ENCODE measurements at regions not wholly inside any gene's neighbourhood (a gene's known extent, or its start where the extent isn't known, plus 50 kb on each side); places are given as distances from the start of the nearest gene placed in this dataset.

DNA sequence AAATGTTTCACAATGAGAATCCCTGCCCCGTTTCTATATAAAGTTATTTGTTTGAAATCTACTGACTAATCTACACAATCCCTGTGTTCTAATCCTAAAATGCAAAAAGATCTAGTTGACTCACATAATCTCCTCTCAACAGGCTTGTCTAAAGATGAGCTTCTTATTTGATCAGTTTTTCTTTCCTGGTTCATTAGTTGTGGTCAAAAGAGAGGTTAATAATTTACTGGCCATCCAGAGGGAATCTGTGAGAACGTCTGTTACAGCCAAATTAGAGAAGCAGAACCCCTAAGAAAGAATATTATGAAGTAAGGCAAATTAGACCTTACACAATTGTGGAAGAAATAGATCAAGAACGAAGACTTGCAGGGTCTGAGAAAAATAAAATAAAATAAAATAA, 173.7 kb upstream of the ANO3 start:
- no peak for DNase-seq (ENCODE audit: low read depth)

DNA sequence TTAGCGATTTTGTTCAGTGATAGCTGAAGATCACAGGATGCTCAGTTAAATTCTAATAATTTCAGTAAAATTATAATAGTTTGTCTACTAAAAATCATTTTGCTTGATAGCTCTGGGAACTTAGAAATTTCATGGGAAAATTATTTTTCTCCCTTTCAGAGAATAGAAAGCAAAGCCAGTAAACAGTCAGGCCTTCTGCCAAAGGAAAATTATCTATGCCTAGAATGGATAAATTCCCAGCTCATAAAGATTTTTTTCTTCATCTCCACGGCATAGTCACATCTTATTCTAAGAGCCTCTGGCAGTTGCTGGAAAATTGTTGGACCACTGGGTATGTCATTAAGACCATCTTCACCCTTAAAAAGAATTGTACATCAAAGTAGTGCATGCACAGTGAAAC, 169.6 kb upstream of the ANO3 start:
- DNase-seq (ENCODE audit: low read depth), result no peak

DNA sequence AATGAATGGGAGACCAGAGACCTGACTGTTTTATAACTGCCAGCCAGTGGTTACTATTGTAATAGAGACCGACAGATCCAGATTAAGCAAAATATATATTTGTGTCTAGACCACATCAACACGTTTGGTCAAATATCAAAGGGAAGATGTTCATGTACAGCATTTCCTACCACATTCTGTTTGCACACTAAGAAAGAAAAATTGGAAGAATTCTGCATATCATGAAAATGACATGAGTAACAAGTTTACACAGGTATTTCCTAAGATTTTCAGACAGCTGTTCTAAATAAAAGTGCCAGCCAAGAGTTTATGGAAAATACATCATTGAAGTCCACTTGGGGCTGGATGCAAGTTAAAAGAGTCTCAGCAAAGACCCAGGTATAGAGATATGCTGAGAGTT, 145.5 kb upstream of the ANO3 start:
- DNase-seq (ENCODE audit: low read depth), result no peak

DNA sequence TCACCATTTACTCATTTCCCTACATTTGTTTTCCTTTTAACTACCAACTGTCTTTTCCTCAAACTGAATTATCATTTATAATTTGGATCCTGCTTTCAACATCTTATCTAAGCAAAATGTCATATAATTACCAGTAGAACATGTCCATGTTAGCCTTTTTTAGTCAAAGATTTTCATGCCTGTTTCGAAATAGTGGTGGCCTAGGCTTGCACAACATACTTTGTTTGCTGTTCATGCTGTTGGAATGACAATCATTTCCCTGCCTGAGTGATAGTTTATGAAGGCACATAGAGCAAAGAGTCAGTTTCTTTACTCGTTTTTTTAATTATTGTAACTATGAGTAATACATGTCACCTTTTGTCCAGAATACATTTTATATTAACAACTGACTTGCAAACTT, 144.3 kb upstream of the ANO3 start:
- DNase-seq (ENCODE audit: low read depth), result peak; percentile 73

DNA sequence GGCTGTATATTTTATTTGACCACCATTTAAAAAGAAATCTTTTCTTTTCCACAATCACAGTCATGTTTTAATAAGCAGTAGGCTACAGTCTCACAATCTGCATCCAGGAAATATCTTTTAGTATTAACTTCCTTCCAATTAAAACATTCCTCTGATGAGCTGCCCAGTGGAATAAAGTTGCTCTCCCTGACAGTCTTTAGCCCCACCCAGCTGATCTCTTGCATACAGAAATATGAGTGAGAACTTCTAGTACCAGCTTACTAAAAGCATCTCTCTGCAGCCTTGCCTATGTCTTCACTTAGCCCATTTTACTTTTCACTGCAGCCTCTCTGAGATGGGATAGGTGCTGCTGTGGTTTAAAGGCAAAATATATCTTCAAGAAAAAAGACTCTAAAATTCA, 143.4 kb upstream of the ANO3 start:
- DNase-seq (ENCODE audit: low read depth), result no peak

DNA sequence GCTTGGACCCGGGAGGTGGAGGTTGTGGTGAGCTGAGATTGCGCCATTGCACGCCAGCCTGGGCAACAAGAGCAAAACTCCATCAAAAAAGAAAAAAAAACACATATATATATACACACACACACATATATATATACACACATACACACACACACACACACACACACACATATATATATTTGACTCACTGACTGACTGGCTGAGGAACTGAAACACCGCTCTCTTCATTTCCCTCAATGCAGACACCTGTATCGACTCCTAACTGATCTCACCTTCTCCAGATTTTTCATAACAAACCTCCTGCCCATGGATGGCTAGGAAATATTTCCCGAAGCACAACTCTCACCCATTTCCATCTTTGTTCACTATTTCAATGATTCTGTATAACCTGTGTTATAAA, 140.7 kb upstream of the ANO3 start:
- no peak for DNase-seq (ENCODE audit: low read depth)

DNA sequence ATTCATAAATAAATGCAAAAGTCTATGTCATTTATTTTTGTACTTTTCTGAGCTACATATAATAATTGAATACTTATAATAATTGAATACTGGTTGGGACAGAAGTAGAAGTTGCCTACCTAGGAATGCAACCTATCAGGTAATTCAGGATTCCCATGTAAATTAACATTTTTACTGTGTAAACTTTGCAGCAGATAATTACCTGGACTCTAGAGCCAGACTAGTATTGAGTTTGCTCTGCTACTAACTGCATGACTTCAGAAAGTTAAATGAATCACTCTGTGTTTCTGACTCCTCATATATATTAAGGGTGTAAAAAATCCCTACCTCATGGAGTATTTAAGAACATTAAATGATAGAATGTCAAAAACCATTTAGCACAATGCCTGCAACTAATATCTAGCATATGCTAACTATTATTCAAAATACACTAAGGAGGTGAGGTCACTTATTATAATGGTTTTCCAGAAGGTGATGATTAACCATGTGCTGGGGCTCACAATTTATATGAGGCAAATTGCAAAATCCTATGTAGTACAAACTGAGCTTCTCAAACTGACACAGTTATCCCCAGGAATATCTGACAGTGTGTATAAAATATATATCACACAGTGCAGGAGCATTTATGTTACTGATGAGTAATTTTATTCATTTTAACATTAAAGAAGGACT, 138.1 kb upstream of the ANO3 start:
- DNase-seq (ENCODE audit: low read depth), result no peak

DNA sequence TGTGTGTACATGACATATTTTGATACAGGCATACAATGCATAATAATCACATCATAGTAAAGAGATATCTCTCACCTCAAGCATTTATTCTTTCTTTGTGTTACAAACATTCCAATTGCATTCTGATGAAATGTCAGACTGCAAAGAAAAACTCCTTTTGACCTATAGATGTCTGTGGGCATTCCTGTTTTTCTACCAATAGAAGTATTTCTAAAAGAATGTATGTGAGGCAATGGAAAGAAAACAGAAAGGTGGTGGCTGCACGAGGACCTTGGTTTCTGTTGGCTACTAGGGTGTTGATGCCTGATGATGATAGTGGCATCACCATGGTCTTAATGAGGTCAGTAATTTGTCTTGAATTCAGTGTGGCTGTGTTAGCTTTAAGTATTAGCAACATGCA, 137.0 kb upstream of the ANO3 start:
- DNase-seq (ENCODE audit: low read depth), result no peak

DNA sequence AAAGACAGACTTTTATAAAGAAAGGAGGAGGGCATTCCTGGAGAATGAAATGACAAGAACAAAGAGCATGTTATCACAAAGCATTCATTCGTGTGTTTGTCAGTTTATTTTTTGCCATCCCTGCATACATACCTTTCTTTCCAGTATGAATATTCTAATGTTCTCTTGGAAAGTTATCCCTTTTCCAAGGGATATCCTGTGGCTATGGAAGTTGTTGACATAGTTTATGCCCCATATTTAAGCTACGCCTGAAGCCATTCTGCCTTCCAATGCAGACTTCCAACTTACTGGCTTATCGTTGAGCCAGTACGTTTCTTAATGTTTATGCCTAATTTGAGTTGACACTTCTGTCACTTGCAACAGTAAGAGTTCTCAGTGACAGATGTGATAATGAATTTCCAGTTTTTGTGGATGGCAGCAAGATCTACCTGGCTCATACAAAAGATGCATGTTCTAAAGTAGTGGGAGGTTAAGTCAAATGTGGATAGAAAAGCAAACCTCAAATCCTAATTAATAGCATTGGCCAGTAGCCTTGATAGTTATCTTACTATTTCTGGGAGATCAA, 133.3 kb upstream of the ANO3 start:
- no peak for DNase-seq (ENCODE audit: low read depth)

DNA sequence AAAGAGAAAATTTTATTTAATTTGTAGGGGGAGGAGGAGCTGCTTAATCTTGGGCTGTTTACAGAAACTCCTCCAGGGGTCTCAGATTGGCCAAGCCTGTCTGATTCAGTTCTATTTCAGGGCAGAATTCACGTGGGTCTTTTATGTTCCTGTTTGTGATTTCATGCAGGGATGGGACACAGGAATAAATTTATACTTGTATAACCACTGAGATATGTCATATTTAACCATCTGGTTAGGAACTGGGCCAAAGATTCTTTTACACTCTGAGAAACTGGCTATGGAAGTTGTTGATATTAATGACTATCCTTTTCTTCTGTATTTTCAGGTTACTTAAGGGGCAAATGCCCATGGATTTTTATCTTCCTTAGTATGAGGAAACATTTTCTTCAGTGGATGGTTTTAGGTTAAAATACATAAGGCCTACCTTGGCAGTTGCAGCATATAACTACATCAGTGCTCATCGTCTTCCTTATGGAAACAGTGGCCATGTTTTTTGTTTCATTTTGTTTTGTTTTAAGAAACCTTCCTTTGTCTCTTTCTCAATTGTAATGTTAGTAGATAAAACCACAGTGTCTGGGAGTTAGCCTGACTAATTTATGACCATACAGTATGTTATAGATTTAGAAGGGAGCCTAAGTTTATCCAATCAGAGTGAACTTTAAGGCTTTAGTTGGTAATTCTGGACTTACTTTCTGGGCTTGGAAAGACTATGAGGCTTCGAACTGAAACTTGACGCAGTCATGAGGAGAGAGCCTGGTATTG, 132.4 kb upstream of the ANO3 start:
- DNase-seq (ENCODE audit: low read depth), result peak; percentile 32

DNA sequence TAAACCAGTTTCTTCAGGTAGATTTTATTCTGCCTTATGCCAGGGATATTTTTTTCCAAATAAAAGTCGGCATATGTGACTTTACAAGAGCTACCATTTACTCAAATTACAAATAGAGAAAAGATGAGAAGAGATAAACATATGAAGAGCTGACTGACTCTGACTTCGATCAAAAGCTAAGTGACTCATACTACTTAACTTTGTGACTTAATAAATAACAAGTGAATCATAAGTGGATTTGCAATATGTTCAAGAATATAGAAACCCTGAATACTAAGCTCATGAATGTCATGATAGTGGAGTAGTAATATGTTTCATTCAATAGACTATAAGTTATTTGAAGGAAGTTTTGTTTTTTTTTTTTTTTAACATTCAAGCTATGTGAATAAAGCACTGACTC, 130.5 kb upstream of the ANO3 start:
- DNase-seq (ENCODE audit: low read depth), result peak; percentile 21

DNA sequence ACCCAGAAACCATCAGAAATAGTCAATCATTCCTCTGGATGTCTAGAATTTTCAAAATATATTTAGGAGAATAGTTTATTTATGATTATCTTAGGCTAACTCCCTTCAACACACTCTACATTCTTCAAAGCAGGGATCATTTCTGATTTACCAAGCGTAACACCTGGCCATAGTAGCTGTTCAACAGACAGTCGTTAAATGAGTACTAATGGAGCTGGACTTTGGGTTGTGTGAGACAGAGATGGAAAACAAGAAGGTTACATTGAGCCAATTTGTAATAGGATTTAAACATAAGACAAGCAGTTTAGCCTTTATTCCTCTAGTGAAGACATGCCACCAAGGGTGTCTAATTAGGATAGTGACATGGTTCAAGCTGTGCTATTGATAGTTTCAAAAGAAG, 129.2 kb upstream of the ANO3 start:
- no peak for DNase-seq (ENCODE audit: low read depth)

DNA sequence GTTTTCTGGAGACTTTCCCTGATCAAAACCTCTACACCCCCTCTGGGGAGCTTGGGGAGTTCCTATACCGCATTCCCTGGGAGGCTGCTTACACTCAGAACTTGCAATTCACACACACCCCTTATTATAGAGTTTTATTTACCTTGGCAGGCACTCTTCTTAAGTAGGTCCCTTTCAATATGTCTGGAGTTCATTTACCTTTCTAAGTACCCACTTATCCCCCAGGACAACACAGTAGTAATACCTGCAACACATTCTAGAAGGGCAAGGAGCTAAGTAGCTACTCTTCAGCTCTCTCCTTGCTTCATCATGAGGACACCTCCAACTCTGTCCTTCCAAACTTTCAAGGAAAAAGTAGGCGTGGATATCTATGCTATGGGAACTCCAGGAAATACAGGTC, 127.8 kb upstream of the ANO3 start:
- no peak for DNase-seq (ENCODE audit: low read depth)

DNA sequence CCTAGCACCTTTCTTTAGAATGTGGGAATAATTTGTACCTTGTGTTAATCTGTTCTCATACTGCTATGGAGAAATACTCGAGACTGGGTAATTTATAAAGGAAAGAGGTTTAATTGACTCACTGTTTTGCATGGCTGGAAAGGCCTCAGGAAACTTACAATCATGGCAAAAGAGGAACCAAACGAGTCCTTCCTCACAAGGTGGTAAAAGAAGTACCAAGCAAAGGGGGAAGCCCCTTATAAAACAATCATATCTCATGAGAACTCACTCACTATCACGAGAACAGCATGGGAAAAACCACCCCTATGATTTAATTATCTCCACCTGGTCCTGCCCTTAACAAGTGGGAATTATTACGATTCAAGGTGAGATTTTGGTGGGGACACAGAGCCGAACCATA, 127.1 kb upstream of the ANO3 start:
- no peak for DNase-seq (ENCODE audit: low read depth)

DNA sequence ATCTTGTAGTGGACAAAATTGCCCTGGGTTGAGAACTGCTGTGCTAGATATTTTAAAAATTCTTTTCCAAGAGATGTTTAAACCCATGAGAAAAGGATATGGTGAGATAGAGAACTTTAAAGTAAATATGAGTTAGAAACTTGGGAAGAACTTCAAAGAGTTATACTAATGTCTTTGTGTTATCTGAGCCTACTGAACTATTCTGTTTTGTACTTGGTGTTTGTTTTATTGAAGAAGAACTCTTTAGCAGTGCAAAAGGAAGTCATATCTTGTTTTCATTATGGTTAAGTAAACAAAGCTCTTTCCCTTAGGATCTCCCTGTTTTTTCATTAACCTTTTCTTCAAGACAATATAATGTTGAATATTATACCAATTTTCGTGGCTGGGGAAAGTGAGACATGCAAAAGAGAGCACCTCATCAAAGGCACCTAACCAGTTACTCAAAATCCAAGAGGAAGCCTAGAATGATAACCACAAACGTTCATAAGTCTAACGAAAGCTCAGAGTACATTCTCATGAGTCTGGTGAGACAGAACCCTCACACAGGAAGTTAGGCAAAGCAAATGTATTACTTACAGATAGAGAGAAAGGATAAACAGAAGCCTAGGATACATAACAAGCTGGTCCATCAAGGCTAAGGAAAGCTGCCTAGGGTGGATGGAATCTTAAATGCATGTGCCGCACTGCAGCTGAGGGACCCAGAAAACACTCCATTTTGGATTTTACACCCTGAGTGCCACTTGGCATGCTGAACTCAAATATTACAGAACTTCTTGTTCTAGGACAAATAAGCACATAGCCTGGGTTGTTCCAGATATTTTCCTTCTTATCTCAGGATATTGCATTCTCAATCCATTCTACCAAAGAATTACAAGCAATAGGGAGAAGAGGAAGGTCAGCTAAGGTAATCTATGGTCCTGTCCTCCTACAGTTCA, 112.5 kb upstream of the ANO3 start:
- no peak for DNase-seq (ENCODE audit: low read depth)

DNA sequence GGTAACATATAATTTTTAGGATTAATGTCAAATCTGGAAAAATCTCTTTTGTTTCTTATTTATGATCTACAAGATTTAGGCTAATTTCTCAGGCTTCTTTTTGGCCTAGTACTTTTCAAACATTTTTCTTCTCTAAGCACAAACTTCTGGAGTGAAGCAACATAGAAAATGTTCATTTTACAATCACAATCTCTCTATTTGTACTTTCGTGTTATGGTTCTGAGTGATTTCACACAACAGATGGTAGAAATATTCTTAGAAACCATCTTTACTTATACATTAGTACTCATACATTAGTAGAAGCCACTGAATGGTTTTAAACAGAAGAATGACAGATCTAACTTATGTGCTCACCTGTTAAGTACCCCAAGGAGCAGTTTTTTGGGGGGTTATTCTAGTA, 106.3 kb upstream of the ANO3 start:
- DNase-seq (ENCODE audit: low read depth), result no peak

DNA sequence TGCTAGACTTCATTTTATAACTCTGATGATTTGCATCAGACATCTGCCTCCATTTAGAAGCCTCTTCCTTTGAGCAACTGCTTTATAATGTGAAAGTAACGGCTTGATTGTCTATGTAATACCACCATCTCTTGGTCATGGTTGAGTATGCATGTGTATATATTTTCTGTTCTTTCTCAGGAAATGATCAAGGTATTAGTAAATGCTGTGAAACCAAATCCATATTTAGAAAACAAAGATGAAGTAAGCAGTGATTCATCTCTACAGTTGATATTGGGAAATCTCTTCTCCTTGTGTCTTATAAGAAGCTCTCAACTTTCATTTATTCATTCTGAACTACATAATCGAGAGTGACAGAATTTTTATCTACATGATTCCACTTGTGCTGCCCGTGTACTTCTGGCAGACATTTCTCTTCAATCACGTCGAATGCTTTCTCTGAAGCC, 104.6 kb upstream of the ANO3 start:
- DNase-seq (ENCODE audit: low read depth), result peak; percentile 86

DNA sequence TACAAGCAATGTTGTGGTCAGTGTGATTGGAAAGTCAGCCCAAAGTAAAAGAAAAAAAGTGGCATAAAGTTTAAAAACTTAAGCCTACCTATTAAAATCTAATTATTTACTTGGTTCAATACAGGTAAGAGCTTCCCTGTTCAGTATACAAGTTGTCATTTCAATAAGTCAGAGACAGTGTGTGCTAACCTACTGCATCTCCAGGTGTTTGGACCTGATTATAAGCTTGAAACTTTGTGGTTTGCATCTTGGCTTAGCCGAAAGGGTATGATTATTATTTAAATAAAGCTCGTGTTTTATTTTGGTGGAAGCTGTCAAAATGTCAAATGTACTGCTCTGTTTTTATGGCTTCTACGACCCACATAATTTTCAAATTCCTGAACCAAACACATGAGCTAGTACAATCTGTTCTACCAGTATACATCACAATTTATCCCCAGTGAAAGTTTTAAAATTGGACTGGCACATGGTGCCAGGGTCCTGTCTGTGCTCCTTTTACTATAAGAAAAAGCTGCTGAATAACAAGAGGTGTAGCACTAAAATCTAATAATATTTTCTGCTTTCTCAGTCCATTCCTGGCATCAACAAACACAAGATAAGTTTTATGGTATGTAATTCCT, 103.9 kb upstream of the ANO3 start:
- no peak for DNase-seq (ENCODE audit: low read depth)

DNA sequence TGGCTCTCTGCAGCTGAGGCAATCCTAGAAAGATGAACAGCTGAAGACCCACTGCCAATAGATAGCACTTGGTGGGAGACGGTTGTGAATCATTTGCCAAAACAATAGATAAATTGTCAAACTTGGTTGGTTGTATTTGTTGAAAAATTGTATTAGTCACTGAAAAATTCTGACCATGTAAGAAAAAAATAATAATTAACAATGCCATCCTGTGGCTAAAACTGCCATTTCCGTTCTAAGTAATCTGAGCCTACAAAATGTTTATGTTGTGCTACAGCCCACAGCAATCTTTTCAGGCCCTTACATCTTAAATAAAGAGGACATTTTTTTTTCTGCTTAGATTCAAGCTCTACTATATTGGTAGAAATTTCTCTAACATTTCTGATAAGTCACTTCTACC, 103.2 kb upstream of the ANO3 start:
- DNase-seq (ENCODE audit: low read depth), result peak; percentile 58

DNA sequence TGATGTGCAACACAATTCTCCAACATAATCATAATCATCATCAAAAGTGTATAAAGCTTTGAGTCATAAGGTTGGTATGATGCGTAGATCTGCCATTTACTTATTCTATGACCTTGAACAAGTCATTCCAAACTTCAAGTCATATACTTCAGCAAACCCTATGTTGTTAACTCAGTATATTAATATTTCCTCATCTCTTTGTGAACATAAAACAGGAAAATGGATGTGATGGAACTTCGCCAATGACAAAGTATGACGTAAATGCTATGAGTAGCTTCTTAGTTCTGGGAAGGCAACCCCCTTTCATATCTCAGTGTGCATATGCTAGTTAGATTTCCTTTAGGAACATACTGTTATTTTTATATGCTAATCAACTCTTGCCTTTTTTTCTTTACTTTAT, 102.7 kb upstream of the ANO3 start:
- DNase-seq (ENCODE audit: low read depth), result peak; percentile 67

DNA sequence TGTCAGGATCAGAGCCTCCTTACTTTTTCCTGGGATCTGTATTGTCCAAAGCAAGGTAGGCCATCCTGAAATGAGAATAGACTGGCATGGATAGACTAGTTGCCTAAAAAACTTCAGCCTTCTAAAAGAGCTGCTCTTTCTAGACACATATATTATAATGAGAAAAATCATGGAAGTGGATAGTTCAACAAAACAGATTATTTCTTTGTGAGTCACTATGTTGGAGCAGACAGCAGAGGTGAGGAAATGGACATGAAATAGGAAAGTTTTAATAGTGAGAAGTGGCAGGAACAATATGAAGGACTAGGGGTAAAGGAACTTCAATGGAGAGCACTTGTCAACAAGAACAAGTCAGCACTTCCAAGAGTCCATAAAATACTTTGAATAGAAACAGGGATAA, 101.9 kb upstream of the ANO3 start:
- peak; percentile 13 for DNase-seq (ENCODE audit: low read depth)

DNA sequence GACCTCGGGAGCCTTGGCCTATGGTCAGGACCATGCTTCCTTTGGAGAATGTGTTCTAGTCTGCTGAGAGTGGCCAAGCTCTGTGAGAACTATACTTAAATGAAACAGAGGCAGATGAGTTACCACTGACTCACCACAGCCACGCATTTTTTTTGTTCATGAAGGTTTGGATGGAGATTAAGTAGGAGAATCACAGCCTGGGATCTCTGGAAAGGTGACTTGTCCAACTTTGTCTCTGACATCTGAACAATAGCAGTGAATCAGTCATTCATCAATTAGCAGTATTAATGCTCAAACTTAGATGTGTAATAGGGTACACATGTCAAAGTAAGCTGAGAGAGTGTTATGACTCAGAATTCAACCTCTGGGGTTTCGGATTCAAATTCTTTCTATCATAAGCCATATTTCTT, 100.7 kb upstream of the ANO3 start:
- peak; percentile 77 for DNase-seq (ENCODE audit: low read depth)
